ENCODE measurements at regions not wholly inside any gene's neighbourhood (a gene's known extent, or its start where the extent isn't known, plus 50 kb on each side); places are given as distances from the start of the nearest gene placed in this dataset.

DNA sequence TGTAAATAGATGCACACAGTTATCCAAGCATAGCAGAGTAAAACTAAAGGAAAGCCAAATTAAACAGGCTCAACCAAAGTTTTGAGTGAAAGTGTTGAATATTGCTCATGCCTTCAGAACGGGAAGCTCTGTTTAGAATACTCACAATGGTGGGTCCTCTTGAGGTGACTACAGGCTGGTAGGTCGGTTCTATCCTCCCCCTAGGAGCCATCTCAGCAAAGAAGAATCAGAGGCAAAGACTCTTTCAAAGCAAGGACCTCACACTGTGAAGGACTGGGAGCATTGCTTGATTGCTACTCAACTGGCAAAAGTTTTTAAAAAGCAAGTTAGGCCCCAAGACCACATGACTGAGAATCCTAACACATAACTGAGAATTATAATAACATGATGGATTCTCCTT, 88.4 kb upstream of the JAG1 start:
- TF ChIP-seq POLR2AphosphoS5 (IDR thresholded peaks at IDR 0.05; ENCODE audit: low read depth, low read length) (no peak), FOXP2 (optimal IDR thresholded peaks at IDR 0.05; ENCODE audit: borderline replicate concordance, extremely low read depth, extremely low read length, insufficient read depth) (no peak), REST (IDR thresholded peaks at IDR 0.05; ENCODE audit: insufficient read depth in 1 of 2, low read depth in 2 of 2, low read length in 2 of 2) (no peak), SIN3A (IDR thresholded peaks at IDR 0.05; ENCODE audit: borderline replicate concordance, insufficient read depth, low read length) (no peak), TAF1 (IDR thresholded peaks at IDR 0.05; ENCODE audit: borderline replicate concordance, insufficient read depth, low read length) (no peak)

- TF ChIP-seq TAF1 (IDR thresholded peaks at IDR 0.05; ENCODE audit: borderline replicate concordance, insufficient read depth, low read length) (no peak), FOXP2 (optimal IDR thresholded peaks at IDR 0.05; ENCODE audit: borderline replicate concordance, extremely low read depth, extremely low read length, insufficient read depth) (no peak), REST (IDR thresholded peaks at IDR 0.05; ENCODE audit: insufficient read depth in 1 of 2, low read depth in 2 of 2, low read length in 2 of 2) (no peak), POLR2AphosphoS5 (IDR thresholded peaks at IDR 0.05; ENCODE audit: low read depth, low read length) (no peak)
Observed at GRCh38 chr20:10763112-10763511, 89.3 kb upstream of the JAG1 start.

DNA sequence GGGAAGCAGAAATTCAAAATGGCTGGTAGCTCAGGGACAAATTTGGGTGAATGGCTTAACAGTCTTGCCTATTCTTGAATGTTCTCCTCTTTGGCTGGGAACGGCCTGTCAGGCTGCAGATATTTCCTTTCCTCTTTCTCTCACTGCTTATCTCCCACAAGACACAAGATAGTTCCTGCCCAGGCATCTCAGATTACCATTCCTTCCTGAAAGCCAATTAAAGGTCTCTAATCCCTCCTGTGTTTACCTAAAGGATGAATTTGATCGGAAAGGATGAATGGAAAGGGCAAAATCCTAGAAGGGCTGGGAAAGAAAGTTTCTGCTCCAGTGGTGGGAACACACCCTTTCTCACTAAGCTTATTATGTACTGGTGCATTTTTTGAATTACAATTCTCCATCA, 95.9 kb upstream of the JAG1 start:
- TF ChIP-seq FOXP2 (optimal IDR thresholded peaks at IDR 0.05; ENCODE audit: borderline replicate concordance, extremely low read depth, extremely low read length, insufficient read depth) (no peak), TAF1 (IDR thresholded peaks at IDR 0.05; ENCODE audit: borderline replicate concordance, insufficient read depth, low read length) (no peak), SIN3A (IDR thresholded peaks at IDR 0.05; ENCODE audit: borderline replicate concordance, insufficient read depth, low read length) (no peak), REST (IDR thresholded peaks at IDR 0.05; ENCODE audit: insufficient read depth in 1 of 2, low read depth in 2 of 2, low read length in 2 of 2) (0 out of 4 replicates have a peak, but pooled peaks of 1 of the 2 experiments have one; percentile 31)

DNA sequence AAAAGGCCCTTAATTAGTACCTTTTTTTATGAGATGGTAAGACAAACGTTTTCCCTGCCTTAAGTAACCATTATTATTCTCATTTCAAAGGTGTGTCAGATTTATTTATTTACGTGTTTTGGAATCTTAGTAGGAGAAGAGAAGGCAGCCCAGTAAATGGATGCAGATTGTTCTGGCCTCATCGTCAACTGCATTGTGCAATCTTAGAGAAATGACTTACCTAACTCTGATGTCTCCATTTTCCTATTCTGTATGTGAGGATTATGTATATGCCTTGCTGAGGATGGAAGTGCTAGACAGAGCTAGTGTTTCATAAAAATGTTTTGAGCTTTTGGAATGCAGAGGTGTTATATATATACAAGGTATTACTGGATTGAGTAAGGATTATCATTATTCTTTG, 97.0 kb upstream of the JAG1 start:
- TF ChIP-seq REST (IDR thresholded peaks at IDR 0.05; ENCODE audit: insufficient read depth in 1 of 2, low read depth in 2 of 2, low read length in 2 of 2), result no peak
- TF ChIP-seq FOXP2 (optimal IDR thresholded peaks at IDR 0.05; ENCODE audit: borderline replicate concordance, extremely low read depth, extremely low read length, insufficient read depth), result no peak
- TF ChIP-seq SIN3A (IDR thresholded peaks at IDR 0.05; ENCODE audit: borderline replicate concordance, insufficient read depth, low read length), result no peak
- TF ChIP-seq TAF1 (IDR thresholded peaks at IDR 0.05; ENCODE audit: borderline replicate concordance, insufficient read depth, low read length), result no peak
- no peak for TF ChIP-seq POLR2AphosphoS5 (IDR thresholded peaks at IDR 0.05; ENCODE audit: low read depth, low read length)
